K562 (cell line): ENCODE measurements at regions not wholly inside any gene's neighbourhood (a gene's known extent, or its start where the extent isn't known, plus 50 kb on each side); places are given as distances from the start of the nearest gene placed in this dataset.

Experiments used
- CSDE1 ChIP-seq, 2 experiments: fragments of 450-650 bp; IDR thresholded peaks; 2 replicates each; pipeline ENCODE4 v1.6.1; 2016; ENCODE audit warnings: mild to moderate bottlenecking in 1 of 2
- DIDO1 ChIP-seq: fragments of 450-650 bp; IDR thresholded peaks from 2 replicates; pipeline ENCODE4 v1.6.1; 2016; ENCODE audit warnings: low read depth, missing biosample characterization, missing genetic modification characterization
- GTF3C2 ChIP-seq: IDR thresholded peaks from 3 replicates; pipeline ENCODE4 v1.6.1; 2011; ENCODE audit warnings: borderline replicate concordance, mild to moderate bottlenecking, moderate library complexity; ENCODE audit not compliant: insufficient read length; ENCODE audit errors: extremely low read depth
- HDAC2 ChIP-seq: fragments of 450-650 bp; IDR thresholded peaks from 2 replicates; pipeline ENCODE4 v1.6.1; 2016; ENCODE audit warnings: mild to moderate bottlenecking
- MEF2A ChIP-seq: IDR thresholded peaks from 2 replicates; pipeline ENCODE4 v1.6.1; 2011; ENCODE audit warnings: low read depth, mild to moderate bottlenecking, low read length, moderate library complexity; ENCODE audit not compliant: control insufficient read depth
- PHB2 ChIP-seq: fragments of 450-650 bp; IDR thresholded peaks from 2 replicates; pipeline ENCODE4 v1.6.1; 2017; ENCODE audit warnings: low read depth
- PTRF ChIP-seq: fragments of 450-650 bp; IDR thresholded peaks from 2 replicates; pipeline ENCODE4 v1.6.1; 2016; ENCODE audit warnings: mild to moderate bottlenecking, missing genetic modification characterization, missing compliant biosample characterization
- RBM14 ChIP-seq: fragments of 200-400 bp; formaldehyde crosslinking; IDR thresholded peaks from 2 replicates; pipeline ENCODE4 v1.6.1; 2018; ENCODE audit warnings: low read depth, mild to moderate bottlenecking, low read length, moderate library complexity, borderline replicate concordance; ENCODE audit not compliant: insufficient read depth
- TSC22D4 ChIP-seq: fragments of 450-650 bp; IDR thresholded peaks from 2 replicates; pipeline ENCODE4 v1.6.1; 2016; ENCODE audit warnings: missing genetic modification characterization, missing biosample characterization, control low read depth
- ZEB2 ChIP-seq: fragments of 450-650 bp; IDR thresholded peaks from 2 replicates; pipeline ENCODE4 v1.6.1; 2016
- ZNF668 ChIP-seq: fragments of 250-450 bp; sonication (Bioruptor Pico); IDR thresholded peaks from 2 replicates; pipeline ENCODE4 v1.8.0; 2022; ENCODE audit warnings: mild to moderate bottlenecking, inconsistent platforms
- TF ChIP-seq, protein P1 (sequence below): fragments of 250-450 bp; sonication (Bioruptor Pico); IDR thresholded peaks from 2 replicates; pipeline ENCODE4 v1.5.0; 2021
- TF ChIP-seq, protein P2 (sequence below), 2 experiments: fragments of 450-650 bp; IDR thresholded peaks; 2 replicates each; pipeline ENCODE4 v1.6.1; 2016

DNA sequence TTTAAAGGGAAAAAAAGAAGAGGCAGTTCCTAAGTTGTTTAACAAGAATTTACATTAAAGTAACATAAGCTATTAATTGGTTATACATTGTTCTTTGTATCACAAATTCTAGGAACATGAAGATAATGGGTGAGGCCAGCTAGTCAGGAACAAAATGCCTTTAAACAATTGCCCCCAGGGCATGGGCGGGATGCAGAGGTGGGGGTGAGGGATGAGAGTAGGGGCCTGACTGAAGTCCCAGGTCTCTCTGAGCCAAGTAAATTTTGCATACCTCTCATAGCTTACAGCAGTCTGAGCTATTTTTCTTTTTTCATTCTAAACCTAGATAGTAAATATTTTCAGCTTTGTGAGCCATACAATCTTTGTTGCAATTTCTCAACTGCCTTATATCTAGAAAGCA lies 77.8 kb upstream of the RNU6-1 start (continued):
- TF ChIP-seq, protein P1, sequence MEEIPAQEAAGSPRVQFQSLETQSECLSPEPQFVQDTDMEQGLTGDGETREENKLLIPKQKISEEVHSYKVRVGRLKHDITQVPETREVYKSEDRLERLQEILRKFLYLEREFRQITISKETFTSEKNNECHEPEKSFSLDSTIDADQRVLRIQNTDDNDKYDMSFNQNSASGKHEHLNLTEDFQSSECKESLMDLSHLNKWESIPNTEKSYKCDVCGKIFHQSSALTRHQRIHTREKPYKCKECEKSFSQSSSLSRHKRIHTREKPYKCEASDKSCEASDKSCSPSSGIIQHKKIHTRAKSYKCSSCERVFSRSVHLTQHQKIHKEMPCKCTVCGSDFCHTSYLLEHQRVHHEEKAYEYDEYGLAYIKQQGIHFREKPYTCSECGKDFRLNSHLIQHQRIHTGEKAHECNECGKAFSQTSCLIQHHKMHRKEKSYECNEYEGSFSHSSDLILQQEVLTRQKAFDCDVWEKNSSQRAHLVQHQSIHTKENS (CRISPR knock-in tag): no peak
- TF ChIP-seq HDAC2 (no peak), PHB2 (no peak), RBM14 (no peak), PTRF (tag) (no peak), TSC22D4 (no peak), ZEB2 (no peak), DIDO1 (tag) (no peak), ZNF668 (CRISPR knock-in tag) (no peak), MEF2A (no peak), GTF3C2 (no peak), CSDE1 (IDR thresholded peaks at IDR 0.05) (no peak)
- TF ChIP-seq, protein P2, sequence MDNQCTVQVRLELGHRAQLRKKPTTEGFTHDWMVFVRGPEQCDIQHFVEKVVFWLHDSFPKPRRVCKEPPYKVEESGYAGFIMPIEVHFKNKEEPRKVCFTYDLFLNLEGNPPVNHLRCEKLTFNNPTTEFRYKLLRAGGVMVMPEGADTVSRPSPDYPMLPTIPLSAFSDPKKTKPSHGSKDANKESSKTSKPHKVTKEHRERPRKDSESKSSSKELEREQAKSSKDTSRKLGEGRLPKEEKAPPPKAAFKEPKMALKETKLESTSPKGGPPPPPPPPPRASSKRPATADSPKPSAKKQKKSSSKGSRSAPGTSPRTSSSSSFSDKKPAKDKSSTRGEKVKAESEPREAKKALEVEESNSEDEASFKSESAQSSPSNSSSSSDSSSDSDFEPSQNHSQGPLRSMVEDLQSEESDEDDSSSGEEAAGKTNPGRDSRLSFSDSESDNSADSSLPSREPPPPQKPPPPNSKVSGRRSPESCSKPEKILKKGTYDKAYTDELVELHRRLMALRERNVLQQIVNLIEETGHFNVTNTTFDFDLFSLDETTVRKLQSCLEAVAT (IDR thresholded peaks at IDR 0.05): no peak
